ENCODE measurements at regions not wholly inside any gene's neighbourhood (a gene's known extent, or its start where the extent isn't known, plus 50 kb on each side); places are given as distances from the start of the nearest gene placed in this dataset.

GRCh38 chr12:92492291-92492690 is 210.5 kb upstream of the PLEKHG7 start:
- CTCF ChIA-PET: interaction anchor here (0.6 kb wide), 1 partner anchor 444 kb away, joined by 3 read pairs; no protein-coding TSS in a partner anchor
- TF ChIP-seq, protein P1, sequence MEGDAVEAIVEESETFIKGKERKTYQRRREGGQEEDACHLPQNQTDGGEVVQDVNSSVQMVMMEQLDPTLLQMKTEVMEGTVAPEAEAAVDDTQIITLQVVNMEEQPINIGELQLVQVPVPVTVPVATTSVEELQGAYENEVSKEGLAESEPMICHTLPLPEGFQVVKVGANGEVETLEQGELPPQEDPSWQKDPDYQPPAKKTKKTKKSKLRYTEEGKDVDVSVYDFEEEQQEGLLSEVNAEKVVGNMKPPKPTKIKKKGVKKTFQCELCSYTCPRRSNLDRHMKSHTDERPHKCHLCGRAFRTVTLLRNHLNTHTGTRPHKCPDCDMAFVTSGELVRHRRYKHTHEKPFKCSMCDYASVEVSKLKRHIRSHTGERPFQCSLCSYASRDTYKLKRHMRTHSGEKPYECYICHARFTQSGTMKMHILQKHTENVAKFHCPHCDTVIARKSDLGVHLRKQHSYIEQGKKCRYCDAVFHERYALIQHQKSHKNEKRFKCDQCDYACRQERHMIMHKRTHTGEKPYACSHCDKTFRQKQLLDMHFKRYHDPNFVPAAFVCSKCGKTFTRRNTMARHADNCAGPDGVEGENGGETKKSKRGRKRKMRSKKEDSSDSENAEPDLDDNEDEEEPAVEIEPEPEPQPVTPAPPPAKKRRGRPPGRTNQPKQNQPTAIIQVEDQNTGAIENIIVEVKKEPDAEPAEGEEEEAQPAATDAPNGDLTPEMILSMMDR (IDR thresholded peaks at IDR 0.05; ENCODE audit: unreplicated experiment): no peak
- BruUV-seq (replicated peaks): no TSS peak
- no peaks in the 10 kb centered on the region for H3K36me3 Mint-ChIP-seq (ENCODE audit: insufficient read depth, unreplicated experiment)
- H3K27me3 Mint-ChIP-seq (ENCODE audit: unreplicated experiment): no peaks in the 10 kb centered on the region
- no peaks in the 10 kb centered on the region for H3K4me1 Mint-ChIP-seq (ENCODE audit: low read depth, unreplicated experiment)
- peaks cover 2% of the 10 kb centered on the region for H3K9me3 Mint-ChIP-seq (ENCODE audit: low read depth, unreplicated experiment)
- intact Hi-C loops (cut with micrococcal nuclease; ENCODE audit: unreplicated experiment): no loop called here
- no peak overlapping the region for H3K27ac Mint-ChIP-seq (ENCODE audit: unreplicated experiment)
- no peak overlapping the region for H3K4me3 Mint-ChIP-seq (ENCODE audit: low read depth, unreplicated experiment)
- DNase-seq: no peak

GRCh38 chr12:92489781-92490180 is 213.0 kb upstream of the PLEKHG7 start:
- CTCF ChIA-PET: no interaction called here
- intact Hi-C loops (cut with micrococcal nuclease; ENCODE audit: unreplicated experiment): no loop called here
- H3K4me3 Mint-ChIP-seq (ENCODE audit: low read depth, unreplicated experiment): no peak overlapping the region
- BruUV-seq (replicated peaks): no TSS peak
- no peaks in the 10 kb centered on the region for H3K36me3 Mint-ChIP-seq (ENCODE audit: insufficient read depth, unreplicated experiment)
- TF ChIP-seq, protein P1 (IDR thresholded peaks at IDR 0.05; ENCODE audit: unreplicated experiment): no peak
- peaks cover 8% of the 10 kb centered on the region for H3K4me1 Mint-ChIP-seq (ENCODE audit: low read depth, unreplicated experiment)
- H3K27ac Mint-ChIP-seq (ENCODE audit: unreplicated experiment): no peak overlapping the region
- peaks cover 2% of the 10 kb centered on the region for H3K9me3 Mint-ChIP-seq (ENCODE audit: low read depth, unreplicated experiment)
- H3K27me3 Mint-ChIP-seq (ENCODE audit: unreplicated experiment): no peaks in the 10 kb centered on the region
- DNase-seq: no peak

DNA sequence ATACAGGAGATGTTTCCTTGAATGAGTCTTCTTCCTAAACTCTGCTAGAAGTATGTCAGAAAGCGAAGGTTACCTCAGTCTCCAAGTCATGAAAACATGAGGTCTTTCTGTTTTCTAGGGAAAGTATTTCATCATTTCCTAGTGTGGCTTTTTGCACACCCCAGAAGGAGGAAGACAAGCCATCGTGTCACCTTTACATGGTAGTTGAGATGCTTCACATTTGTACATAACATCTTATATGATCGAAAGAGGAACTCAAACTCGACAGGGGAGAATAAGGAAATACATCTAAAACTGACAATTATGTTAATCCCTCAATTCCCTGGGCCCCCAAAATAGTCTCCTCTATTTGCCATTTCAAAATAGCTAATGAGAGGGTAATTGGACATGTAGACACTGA is 214.1 kb upstream of the PLEKHG7 start:
- Mint-ChIP-seq H3K4me3 (ENCODE audit: low read depth, unreplicated experiment) (no peak overlapping the region), H3K36me3 (ENCODE audit: insufficient read depth, unreplicated experiment) (no peaks in the 10 kb centered on the region), H3K9me3 (ENCODE audit: low read depth, unreplicated experiment) (peaks cover 2% of the 10 kb centered on the region), H3K27ac (ENCODE audit: unreplicated experiment) (no peak overlapping the region), H3K27me3 (ENCODE audit: unreplicated experiment) (no peaks in the 10 kb centered on the region), H3K4me1 (ENCODE audit: low read depth, unreplicated experiment) (peaks cover 8% of the 10 kb centered on the region)
- no peak for DNase-seq
- CTCF ChIA-PET: interaction anchor here (0.6 kb wide), 1 partner anchor 65 kb away, joined by 5 read pairs; no protein-coding TSS in a partner anchor
- intact Hi-C loops (cut with micrococcal nuclease; ENCODE audit: unreplicated experiment): no loop called here
- BruUV-seq (replicated peaks): no TSS peak
- TF ChIP-seq, protein P1 (IDR thresholded peaks at IDR 0.05; ENCODE audit: unreplicated experiment): no peak

DNA sequence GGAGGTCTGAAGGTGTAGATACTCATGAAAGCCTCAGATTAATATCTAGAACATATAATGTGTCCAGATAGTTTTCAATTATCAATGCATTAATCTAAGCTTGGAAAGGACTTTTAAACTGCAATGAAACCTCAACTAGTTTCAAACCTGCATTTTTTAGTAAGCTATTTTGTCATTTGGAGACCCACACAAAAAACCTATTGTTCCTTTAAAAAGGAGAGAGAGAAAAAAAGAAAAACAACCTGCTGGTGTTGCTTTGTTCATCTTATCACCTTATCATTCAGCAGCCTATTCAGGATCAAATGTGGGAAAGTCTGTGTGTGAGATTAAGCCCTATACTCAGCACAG is 215.7 kb upstream of the PLEKHG7 start:
- intact Hi-C loops (cut with micrococcal nuclease; ENCODE audit: unreplicated experiment): no loop called here
- BruUV-seq (replicated peaks): no TSS peak

More for the DNA sequence above, 215.7 kb upstream of the PLEKHG7 start:
- DNase-seq: no peak
- Mint-ChIP-seq H3K9me3 (ENCODE audit: low read depth, unreplicated experiment) (peaks cover 2% of the 10 kb centered on the region), H3K36me3 (ENCODE audit: insufficient read depth, unreplicated experiment) (no peaks in the 10 kb centered on the region), H3K27ac (ENCODE audit: unreplicated experiment) (no peak overlapping the region), H3K4me3 (ENCODE audit: low read depth, unreplicated experiment) (no peak overlapping the region), H3K4me1 (ENCODE audit: low read depth, unreplicated experiment) (peaks cover 8% of the 10 kb centered on the region), H3K27me3 (ENCODE audit: unreplicated experiment) (no peaks in the 10 kb centered on the region)
- CTCF ChIA-PET: interaction anchor here (0.7 kb wide), 1 partner anchor 402 kb away, joined by 3 read pairs; no protein-coding TSS in a partner anchor
- TF ChIP-seq, protein P1 (IDR thresholded peaks at IDR 0.05; ENCODE audit: unreplicated experiment): no peak

Data from Calu3 (cell line).